Transverse colon (tissue), 4 donors: ENCODE measurements at regions not wholly inside any gene's neighbourhood (a gene's known extent, or its start where the extent isn't known, plus 50 kb on each side); places are given as distances from the start of the nearest gene placed in this dataset.

Experiments used
- CTCF ChIP-seq, 5 experiments: fragments of 200-600 bp in 3 of 5; fragments of 450-650 bp in 2 of 5; sonication (generic) in 3 of 5; IDR thresholded peaks; 1 replicate in 2 of 5; 2 replicates in 3 of 5; pipeline ENCODE4 v1.5.1; 2016 to 2017; ENCODE audit warnings: antibody characterized with exemption in 5 of 5, inconsistent platforms in 3 of 5, mild to moderate bottlenecking in 2 of 5, moderate library complexity in 1 of 5
- POLR2A ChIP-seq: fragments of 450-650 bp; IDR thresholded peaks from one replicate; pipeline ENCODE4 v1.6.1; 2016; ENCODE audit warnings: antibody characterized with exemption, mild to moderate bottlenecking, moderate library complexity
- POLR2AphosphoS5 ChIP-seq, 3 donors: sonication (generic); formaldehyde crosslinking; IDR thresholded peaks; one replicate each; pipeline ENCODE4 v1.6.1; 2016; ENCODE audit warnings: antibody characterized with exemption in 3 of 3

GRCh38 chr6:87784690-87785089 is 82.7 kb upstream of the AKIRIN2 start:
- no peak for TF ChIP-seq POLR2A
- no peak for TF ChIP-seq CTCF (IDR thresholded peaks at IDR 0.05)
- TF ChIP-seq POLR2AphosphoS5 (IDR thresholded peaks at IDR 0.05): no peak
